Mesenchymal stem cell (in vitro differentiated cells and primary cell): ENCODE measurements at regions not wholly inside any gene's neighbourhood (a gene's known extent, or its start where the extent isn't known, plus 50 kb on each side); places are given as distances from the start of the nearest gene placed in this dataset.
A peak's percentile ranks its signal among the peaks of the same experiment; 100 is the strongest.

ENCODE experiments used
- DNase-seq: peaks from one replicate; pipeline ENCODE4 v3.0.0-alpha.2; 2013
- H2AFZ ChIP-seq: one replicate; pipeline ENCODE4 v1.6.1; 2013; ENCODE audit warnings: low read depth, mild to moderate bottlenecking, control low read depth, inconsistent platforms, low read length, moderate library complexity
- H2AK5ac ChIP-seq: 2 replicates; pipeline ENCODE4 v1.6.1; 2013; ENCODE audit warnings: low read length, moderate library complexity, mild to moderate bottlenecking, inconsistent platforms; ENCODE audit not compliant: severe bottlenecking
- H2BK120ac ChIP-seq: one replicate; pipeline ENCODE4 v1.6.1; 2013; ENCODE audit warnings: low read depth, mild to moderate bottlenecking, inconsistent platforms, low read length, moderate library complexity
- H2BK12ac ChIP-seq, 2 experiments: one replicate each; pipeline ENCODE4 v1.6.1; 2013; ENCODE audit warnings: inconsistent platforms in 2 of 2, low read length in 2 of 2, mild to moderate bottlenecking in 2 of 2, moderate library complexity in 2 of 2, control low read depth in 1 of 2
- H2BK15ac ChIP-seq: one replicate; pipeline ENCODE4 v1.6.1; 2013; ENCODE audit warnings: mild to moderate bottlenecking, low read depth, inconsistent platforms; ENCODE audit not compliant: poor library complexity, severe bottlenecking
- H2BK5ac ChIP-seq: 2 replicates; pipeline ENCODE4 v1.6.1; 2013; ENCODE audit warnings: low read depth, mild to moderate bottlenecking, low read length, control low read depth, inconsistent platforms; ENCODE audit not compliant: poor library complexity, severe bottlenecking
- H3K14ac ChIP-seq, 2 experiments: one replicate each; pipeline ENCODE4 v1.6.1; 2013; ENCODE audit warnings: inconsistent platforms in 2 of 2, low read length in 2 of 2, control low read depth in 1 of 2, mild to moderate bottlenecking in 1 of 2, moderate library complexity in 1 of 2
- H3K18ac ChIP-seq, 2 experiments: one replicate each; pipeline ENCODE4 v1.6.1; 2013; ENCODE audit warnings: inconsistent platforms in 2 of 2, low read length in 2 of 2, control low read depth in 1 of 2, low read depth in 1 of 2, mild to moderate bottlenecking in 1 of 2
- H3K23ac ChIP-seq, 2 experiments: one replicate each; pipeline ENCODE4 v1.6.1; 2013; ENCODE audit warnings: inconsistent platforms in 2 of 2, low read length in 2 of 2, mild to moderate bottlenecking in 2 of 2, moderate library complexity in 2 of 2, control low read depth in 1 of 2
- H3K27ac ChIP-seq: 2 replicates; pipeline ENCODE4 v1.5.1; 2013; ENCODE audit warnings: mild to moderate bottlenecking, moderate library complexity, low read length, control low read depth, inconsistent platforms; ENCODE audit not compliant: poor library complexity, severe bottlenecking
- H3K27me3 ChIP-seq, 2 experiments: 2 replicates each; pipeline versions ENCODE4 v1.6.1 to v1.7.0; 2013; ENCODE audit warnings: low read length in 2 of 2, mild to moderate bottlenecking in 2 of 2, moderate library complexity in 2 of 2, control low read depth in 1 of 2, inconsistent platforms in 1 of 2; ENCODE audit not compliant: control insufficient read depth in 1 of 2, insufficient read depth in 1 of 2
- H3K36me3 ChIP-seq, 2 experiments: 2 replicates each; pipeline versions ENCODE4 v1.6.1 to v1.7.0; 2013; ENCODE audit warnings: low read length in 2 of 2, control low read depth in 1 of 2, inconsistent platforms in 1 of 2, low read depth in 1 of 2, mild to moderate bottlenecking in 1 of 2; ENCODE audit not compliant: insufficient read depth in 2 of 2, control insufficient read depth in 1 of 2
- H3K4ac ChIP-seq, 2 experiments: one replicate each; pipeline ENCODE4 v1.6.1; 2013; ENCODE audit warnings: inconsistent platforms in 2 of 2, low read length in 2 of 2, mild to moderate bottlenecking in 2 of 2, moderate library complexity in 2 of 2, control low read depth in 1 of 2, low read depth in 1 of 2
- H3K4me1 ChIP-seq: 2 replicates; pipeline ENCODE4 v1.6.1; 2013; ENCODE audit warnings: low read depth, low read length, control low read depth; ENCODE audit not compliant: control insufficient read depth, insufficient read depth
- H3K4me2 ChIP-seq: 2 replicates; pipeline ENCODE4 v1.6.1; 2013; ENCODE audit warnings: low read length, mild to moderate bottlenecking, inconsistent platforms; ENCODE audit not compliant: poor library complexity, severe bottlenecking
- H3K4me3 ChIP-seq, 2 experiments: 2 replicates each; pipeline versions ENCODE4 v1.5.1 to v1.7.0; 2013; ENCODE audit warnings: low read length in 2 of 2, mild to moderate bottlenecking in 2 of 2, control low read depth in 1 of 2, low read depth in 1 of 2; ENCODE audit not compliant: insufficient read depth in 1 of 2
- H3K79me1 ChIP-seq: replicated peaks from 2 replicates; pipeline ENCODE4 v1.6.1; 2013; ENCODE audit warnings: mild to moderate bottlenecking, control low read depth, low read length, inconsistent platforms; ENCODE audit not compliant: poor library complexity, severe bottlenecking
- H3K9ac ChIP-seq: 2 replicates; pipeline ENCODE4 v1.7.0; 2013; ENCODE audit warnings: mild to moderate bottlenecking, low read length, moderate library complexity
- H3K9me3 ChIP-seq: 2 replicates; pipeline ENCODE4 v1.7.0; 2013; ENCODE audit warnings: mild to moderate bottlenecking, low read length; ENCODE audit not compliant: control insufficient read depth
- H4K8ac ChIP-seq: one replicate; pipeline ENCODE4 v1.6.1; 2013; ENCODE audit warnings: inconsistent platforms, mild to moderate bottlenecking, low read length, moderate library complexity
- H4K91ac ChIP-seq: one replicate; pipeline ENCODE4 v1.6.1; 2013; ENCODE audit warnings: mild to moderate bottlenecking, low read length, inconsistent platforms
- WGBS: methylation state at CpG from one replicate; pipeline ENCODE4 v1.1.7; 2013; ENCODE audit warnings: mixed read lengths; 5-methylcytosine and 5-hydroxymethylcytosine counted together

DNA sequence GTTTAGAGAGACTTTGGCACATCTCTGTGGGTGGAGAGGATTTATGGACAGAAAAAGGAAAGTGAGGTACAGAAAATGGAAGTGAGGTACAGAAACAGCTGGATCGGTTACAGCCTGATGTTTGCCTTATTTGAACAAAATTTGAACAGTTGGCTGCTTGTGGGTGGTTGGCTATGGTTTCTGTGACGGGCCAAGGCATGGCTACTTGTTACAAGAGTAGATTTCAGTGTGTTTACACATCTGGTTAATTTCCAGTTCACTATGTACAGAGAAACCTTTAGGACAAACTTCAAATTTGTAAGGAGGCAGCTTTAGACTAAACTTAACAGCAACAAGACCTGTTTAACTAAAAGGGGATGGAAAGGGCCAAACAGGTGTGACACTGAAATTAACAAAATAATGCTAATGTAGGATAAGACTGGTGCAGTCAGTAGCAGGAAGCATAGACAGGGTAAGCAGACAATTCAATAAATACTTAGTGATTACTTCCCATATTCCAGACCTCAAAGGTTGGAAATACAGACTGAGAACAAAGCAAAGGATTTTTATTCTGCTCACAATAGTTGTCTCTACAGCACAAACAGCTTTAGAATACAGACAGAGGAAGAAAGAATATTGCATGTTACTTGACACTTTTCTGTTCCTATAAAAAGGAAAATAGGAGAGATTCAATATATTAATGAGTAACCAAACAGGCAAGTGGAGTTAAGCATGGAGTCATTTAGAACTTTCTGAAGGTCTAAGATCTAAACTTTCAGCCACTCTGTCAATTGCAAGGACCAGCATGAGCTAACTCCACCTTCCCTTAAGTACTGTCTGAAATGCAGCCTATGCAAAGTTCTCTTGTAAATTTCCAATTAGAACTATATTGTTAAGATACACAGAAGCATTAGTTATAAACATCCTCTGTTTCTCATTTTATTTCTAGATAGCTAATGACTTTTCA lies 294.4 kb upstream of the FAT4 start:
- Histone ChIP-seq H3K14ac (no peak overlapping the region), H2BK12ac (no peak overlapping the region), H3K36me3 (no peaks in the 10 kb centered on the region), H3K27me3 (no peaks in the 10 kb centered on the region), H3K4ac (no peak overlapping the region), H3K18ac (no peak overlapping the region), H2BK5ac (no peak overlapping the region), H3K4me2 (no peak overlapping the region), H4K91ac (no peak overlapping the region), H2BK120ac (no peak overlapping the region), H2AFZ (no peak overlapping the region), H3K9me3 (no peaks in the 10 kb centered on the region), H4K8ac (no peak overlapping the region), H3K79me1 (no peaks in the 10 kb centered on the region), H3K27ac (no peak overlapping the region), H3K4me3 (no peak overlapping the region), H3K4me1 (no peaks in the 10 kb centered on the region), H3K9ac (no peak overlapping the region), H2AK5ac (no peak overlapping the region), H2BK15ac (no peak overlapping the region), H3K23ac (no peak overlapping the region)
- WGBS: 78% methylated on average over 2 of the region's 2 CpGs
- no peak for DNase-seq

GRCh38 chr4:125016892-125017299 lies 297.9 kb upstream of the FAT4 start:
- Histone ChIP-seq H3K14ac (peak overlapping the region in 1 of 2 experiments; percentile 93), H2AFZ (peak overlapping the region; percentile 94), H3K27ac (no peak overlapping the region), H3K4me3 (no peak overlapping the region), H2BK12ac (no peak overlapping the region), H3K4ac (no peak overlapping the region), H3K23ac (no peak overlapping the region), H4K91ac (no peak overlapping the region), H3K36me3 (no peaks in the 10 kb centered on the region), H2AK5ac (no peak overlapping the region), H3K79me1 (no peaks in the 10 kb centered on the region), H2BK5ac (no peak overlapping the region), H3K4me1 (no peaks in the 10 kb centered on the region), H3K4me2 (no peak overlapping the region), H3K27me3 (no peaks in the 10 kb centered on the region), H3K18ac (peak overlapping the region in 1 of 2 experiments; percentile 76), H3K9me3 (no peaks in the 10 kb centered on the region), H2BK15ac (no peak overlapping the region), H4K8ac (no peak overlapping the region), H3K9ac (no peak overlapping the region), H2BK120ac (no peak overlapping the region)
- WGBS: 8% methylated on average over 5 of the region's 5 CpGs
- DNase-seq: peak; percentile 43

GRCh38 chr4:125013891-125014290 lies 300.9 kb upstream of the FAT4 start:
- H3K27ac ChIP-seq: no peak overlapping the region
- H3K4me2 ChIP-seq: no peak overlapping the region
- H3K79me1 ChIP-seq: no peaks in the 10 kb centered on the region
- H3K14ac ChIP-seq: no peak overlapping the region
- H2BK120ac ChIP-seq: no peak overlapping the region
- no peak overlapping the region for H2AFZ ChIP-seq
- H3K9me3 ChIP-seq: no peaks in the 10 kb centered on the region
- no peaks in the 10 kb centered on the region for H3K4me1 ChIP-seq
- no peaks in the 10 kb centered on the region for H3K36me3 ChIP-seq
- no peak overlapping the region for H3K23ac ChIP-seq
- WGBS: 83% methylated on average over 1 of the region's 1 CpG
- no peak overlapping the region for H3K4me3 ChIP-seq
- H4K91ac ChIP-seq: no peak overlapping the region
- H3K9ac ChIP-seq: no peak overlapping the region
- no peak overlapping the region for H2AK5ac ChIP-seq
- no peak overlapping the region for H2BK15ac ChIP-seq
- no peak overlapping the region for H3K4ac ChIP-seq
- H4K8ac ChIP-seq: no peak overlapping the region
- no peak overlapping the region for H3K18ac ChIP-seq
- H3K27me3 ChIP-seq: no peaks in the 10 kb centered on the region
- DNase-seq: no peak
- H2BK5ac ChIP-seq: no peak overlapping the region
- H2BK12ac ChIP-seq: no peak overlapping the region

- H3K4me2 ChIP-seq: no peak overlapping the region
- no peak overlapping the region for H2AK5ac ChIP-seq
- H3K4ac ChIP-seq: no peak overlapping the region
- H2BK15ac ChIP-seq: no peak overlapping the region
- no peak overlapping the region for H2BK5ac ChIP-seq
- H3K9ac ChIP-seq: no peak overlapping the region
- DNase-seq: peak; percentile 18
- no peaks in the 10 kb centered on the region for H3K36me3 ChIP-seq
- H3K9me3 ChIP-seq: peaks cover 4% of the 10 kb centered on the region
- H3K27ac ChIP-seq: no peak overlapping the region
- H3K4me1 ChIP-seq: no peaks in the 10 kb centered on the region
- H4K91ac ChIP-seq: no peak overlapping the region
- no peaks in the 10 kb centered on the region for H3K27me3 ChIP-seq
- H2AFZ ChIP-seq: no peak overlapping the region
- H4K8ac ChIP-seq: no peak overlapping the region
- H3K4me3 ChIP-seq: no peak overlapping the region
- no peak overlapping the region for H2BK12ac ChIP-seq
- H3K14ac ChIP-seq: no peak overlapping the region
- no peak overlapping the region for H3K23ac ChIP-seq
- H3K79me1 ChIP-seq: no peaks in the 10 kb centered on the region
- H2BK120ac ChIP-seq: no peak overlapping the region
- no peak overlapping the region for H3K18ac ChIP-seq
- 50% methylated on average over 1 of the region's 2 CpGs for WGBS
These were observed 299.1 kb upstream of the ANKRD50 start for GRCh38 chr4:125011646-125012045.
